Activated T-helper 1 cell treated with anti-CD3 and anti-CD28 coated beads, Interleukin-12 subunit alpha, Interleukin-12 subunit beta, Interleukin-2, Interleukin-4 antibody, amounts not matched to agents 30 ng/mL and 10 ng/mL and 1 ng/mL, durations not matched to agents 14 hours and 24 hours and 36 hours (primary cell): ENCODE measurements at regions not wholly inside any gene's neighbourhood (a gene's known extent, or its start where the extent isn't known, plus 50 kb on each side); places are given as distances from the start of the nearest gene placed in this dataset.

ENCODE experiments used
- DNase-seq: peaks from one replicate; pipeline ENCODE4 v3.0.0; 2021; ENCODE audit warnings: low spot score
- H3K27ac Mint-ChIP-seq: one replicate; pipeline ENCODE4 v1.8.0; 2021; ENCODE audit warnings: mild to moderate bottlenecking, mixed read lengths
- H3K27me3 Mint-ChIP-seq: one replicate; pipeline ENCODE4 v1.8.0; 2022; ENCODE audit warnings: mild to moderate bottlenecking, moderate library complexity, mixed read lengths; ENCODE audit not compliant: insufficient read depth
- H3K36me3 Mint-ChIP-seq: one replicate; pipeline ENCODE4 v1.8.0; 2021; ENCODE audit warnings: low read depth, mixed read lengths
- H3K4me1 Mint-ChIP-seq: one replicate; pipeline ENCODE4 v1.8.0; 2021; ENCODE audit warnings: low read depth, mixed read lengths
- H3K4me3 Mint-ChIP-seq: one replicate; pipeline ENCODE4 v1.8.0; 2021; ENCODE audit warnings: mild to moderate bottlenecking, moderate library complexity, mixed read lengths
- H3K9me3 Mint-ChIP-seq: one replicate; pipeline ENCODE4 v1.8.0; 2021; ENCODE audit warnings: mixed read lengths
- intact Hi-C: fragments of 100-400 bp; cut with micrococcal nuclease; formaldehyde crosslinking; loops from one replicate; pipeline ENCODE4 v1.15.1; 2024

GRCh38 chr2:236856848-236857235, 228.8 kb upstream of the COPS8 start:
- Mint-ChIP-seq H3K9me3 (no peaks in the 10 kb centered on the region), H3K36me3 (no peaks in the 10 kb centered on the region), H3K27me3 (no peaks in the 10 kb centered on the region), H3K27ac (no peak overlapping the region), H3K4me1 (no peaks in the 10 kb centered on the region), H3K4me3 (no peak overlapping the region)
- DNase-seq, result no peak
- intact Hi-C loops, result no loop called here

- no peak overlapping the region for H3K4me3 Mint-ChIP-seq
- no peaks in the 10 kb centered on the region for H3K27me3 Mint-ChIP-seq
- H3K36me3 Mint-ChIP-seq, result no peaks in the 10 kb centered on the region
- H3K4me1 Mint-ChIP-seq, result no peaks in the 10 kb centered on the region
- no peak overlapping the region for H3K27ac Mint-ChIP-seq
- no peak for DNase-seq
- H3K9me3 Mint-ChIP-seq, result no peaks in the 10 kb centered on the region
- intact Hi-C loops, result no loop called here
Measured at GRCh38 chr2:236857246-236857645, 228.4 kb upstream of the COPS8 start.

GRCh38 chr2:236857781-236858180, 227.9 kb upstream of the COPS8 start:
- Mint-ChIP-seq H3K27me3 (no peaks in the 10 kb centered on the region), H3K9me3 (no peaks in the 10 kb centered on the region), H3K4me1 (no peaks in the 10 kb centered on the region), H3K36me3 (no peaks in the 10 kb centered on the region), H3K27ac (no peak overlapping the region), H3K4me3 (no peak overlapping the region)
- DNase-seq, result no peak
- intact Hi-C loops, result no loop called here

- Mint-ChIP-seq H3K27me3 (no peaks in the 10 kb centered on the region), H3K27ac (no peak overlapping the region), H3K4me3 (no peak overlapping the region), H3K9me3 (no peaks in the 10 kb centered on the region), H3K36me3 (no peaks in the 10 kb centered on the region), H3K4me1 (no peaks in the 10 kb centered on the region)
- intact Hi-C loops, result no loop called here
- no peak for DNase-seq
Measured at GRCh38 chr2:236858661-236859060, 227.0 kb upstream of the COPS8 start.

GRCh38 chr2:236859908-236860307, 225.8 kb upstream of the COPS8 start:
- no peaks in the 10 kb centered on the region for H3K9me3 Mint-ChIP-seq
- no peak overlapping the region for H3K27ac Mint-ChIP-seq
- DNase-seq, result no peak
- H3K36me3 Mint-ChIP-seq, result no peaks in the 10 kb centered on the region
- no peak overlapping the region for H3K4me3 Mint-ChIP-seq
- no peaks in the 10 kb centered on the region for H3K4me1 Mint-ChIP-seq
- intact Hi-C loops, result no loop called here
- no peaks in the 10 kb centered on the region for H3K27me3 Mint-ChIP-seq

GRCh38 chr2:236861196-236861875, 224.4 kb upstream of the COPS8 start:
- no peaks in the 10 kb centered on the region for H3K4me1 Mint-ChIP-seq
- no peak overlapping the region for H3K27ac Mint-ChIP-seq
- no peak overlapping the region for H3K4me3 Mint-ChIP-seq
- DNase-seq, result no peak
- no peaks in the 10 kb centered on the region for H3K9me3 Mint-ChIP-seq
- peaks cover 2% of the 10 kb centered on the region for H3K27me3 Mint-ChIP-seq
- intact Hi-C loops, result no loop called here
- H3K36me3 Mint-ChIP-seq, result no peaks in the 10 kb centered on the region

- H3K27ac Mint-ChIP-seq, result no peak overlapping the region
- H3K27me3 Mint-ChIP-seq, result peaks cover 3% of the 10 kb centered on the region
- no peak for DNase-seq
- no peak overlapping the region for H3K4me3 Mint-ChIP-seq
- no peaks in the 10 kb centered on the region for H3K9me3 Mint-ChIP-seq
- intact Hi-C loops, result no loop called here
- H3K4me1 Mint-ChIP-seq, result no peaks in the 10 kb centered on the region
- H3K36me3 Mint-ChIP-seq, result no peaks in the 10 kb centered on the region
Measured at GRCh38 chr2:236861944-236862343, 223.7 kb upstream of the COPS8 start.

GRCh38 chr2:236862526-236862925, 223.2 kb upstream of the COPS8 start:
- Mint-ChIP-seq H3K4me1 (no peaks in the 10 kb centered on the region), H3K4me3 (no peak overlapping the region), H3K36me3 (no peaks in the 10 kb centered on the region), H3K27ac (no peak overlapping the region), H3K27me3 (peaks cover 4% of the 10 kb centered on the region), H3K9me3 (no peaks in the 10 kb centered on the region)
- DNase-seq, result no peak
- intact Hi-C loops, result no loop called here

GRCh38 chr2:236862961-236863728, 222.5 kb upstream of the COPS8 start:
- intact Hi-C loops, result no loop called here
- peaks cover 4% of the 10 kb centered on the region for H3K27me3 Mint-ChIP-seq

GRCh38 chr2:236863729-236864126, 222.0 kb upstream of the COPS8 start:
- Mint-ChIP-seq H3K9me3 (no peaks in the 10 kb centered on the region), H3K27me3 (peaks cover 4% of the 10 kb centered on the region), H3K4me1 (no peaks in the 10 kb centered on the region), H3K36me3 (no peaks in the 10 kb centered on the region), H3K27ac (no peak overlapping the region), H3K4me3 (no peak overlapping the region)
- intact Hi-C loops, result no loop called here
- no peak for DNase-seq

More at GRCh38 chr2:236862961-236863728, 222.5 kb upstream of the COPS8 start:
- no peaks in the 10 kb centered on the region for H3K36me3 Mint-ChIP-seq
- no peak overlapping the region for H3K27ac Mint-ChIP-seq
- no peaks in the 10 kb centered on the region for H3K9me3 Mint-ChIP-seq
- DNase-seq, result no peak
- no peak overlapping the region for H3K4me3 Mint-ChIP-seq
- no peaks in the 10 kb centered on the region for H3K4me1 Mint-ChIP-seq

GRCh38 chr2:236865052-236865451, 220.6 kb upstream of the COPS8 start:
- no peak for DNase-seq
- Mint-ChIP-seq H3K27ac (no peak overlapping the region), H3K36me3 (no peaks in the 10 kb centered on the region), H3K9me3 (no peaks in the 10 kb centered on the region), H3K4me1 (no peaks in the 10 kb centered on the region), H3K27me3 (peaks cover 4% of the 10 kb centered on the region), H3K4me3 (no peak overlapping the region)
- intact Hi-C loops, result no loop called here

GRCh38 chr2:236866542-236867340, 218.9 kb upstream of the COPS8 start:
- H3K4me1 Mint-ChIP-seq, result peaks cover 4% of the 10 kb centered on the region
- no peak overlapping the region for H3K27ac Mint-ChIP-seq
- no peaks in the 10 kb centered on the region for H3K9me3 Mint-ChIP-seq
- peaks cover 4% of the 10 kb centered on the region for H3K27me3 Mint-ChIP-seq
- no peak for DNase-seq
- H3K4me3 Mint-ChIP-seq, result no peak overlapping the region
- no peaks in the 10 kb centered on the region for H3K36me3 Mint-ChIP-seq
- intact Hi-C loops, result no loop called here
